ENCODE measurements at regions not wholly inside any gene's neighbourhood (a gene's known extent, or its start where the extent isn't known, plus 50 kb on each side); places are given as distances from the start of the nearest gene placed in this dataset.

DNA sequence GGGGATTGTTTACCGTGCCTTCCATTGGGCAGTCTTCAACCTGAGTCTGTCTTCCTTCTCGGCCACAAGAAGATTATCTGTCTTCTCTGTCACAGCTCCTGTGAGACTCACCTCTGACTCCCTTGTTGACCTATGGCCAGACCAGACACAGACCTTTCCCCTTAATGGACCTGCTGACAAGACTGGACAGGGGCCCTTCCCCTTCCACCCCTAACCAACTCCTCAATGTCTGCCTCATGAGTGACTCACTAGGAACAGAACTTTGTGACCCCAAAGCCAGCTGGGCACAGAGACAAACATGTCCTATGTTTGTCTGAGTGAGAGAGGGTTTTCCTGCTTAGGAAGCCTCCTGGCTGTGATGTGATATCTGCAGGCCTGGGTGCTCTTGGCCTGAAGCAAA, 405.0 kb downstream of the BRD1 start:
- no peak overlapping the region for H3K4me3 ChIP-seq
- H3K27me3 ChIP-seq, result no peaks in the 10 kb centered on the region
- DNase-seq (ENCODE audit: low read depth in 1 of 2, low spot score in 1 of 2), result no peak
- no peaks in the 10 kb centered on the region for H3K36me3 ChIP-seq
- H3K9me3 ChIP-seq (ENCODE audit: low read depth), result no peaks in the 10 kb centered on the region
- no peaks in the 10 kb centered on the region for H3K4me1 ChIP-seq (ENCODE audit: low read depth)
- no peak overlapping the region for H3K27ac ChIP-seq
- TF ChIP-seq, protein P1, sequence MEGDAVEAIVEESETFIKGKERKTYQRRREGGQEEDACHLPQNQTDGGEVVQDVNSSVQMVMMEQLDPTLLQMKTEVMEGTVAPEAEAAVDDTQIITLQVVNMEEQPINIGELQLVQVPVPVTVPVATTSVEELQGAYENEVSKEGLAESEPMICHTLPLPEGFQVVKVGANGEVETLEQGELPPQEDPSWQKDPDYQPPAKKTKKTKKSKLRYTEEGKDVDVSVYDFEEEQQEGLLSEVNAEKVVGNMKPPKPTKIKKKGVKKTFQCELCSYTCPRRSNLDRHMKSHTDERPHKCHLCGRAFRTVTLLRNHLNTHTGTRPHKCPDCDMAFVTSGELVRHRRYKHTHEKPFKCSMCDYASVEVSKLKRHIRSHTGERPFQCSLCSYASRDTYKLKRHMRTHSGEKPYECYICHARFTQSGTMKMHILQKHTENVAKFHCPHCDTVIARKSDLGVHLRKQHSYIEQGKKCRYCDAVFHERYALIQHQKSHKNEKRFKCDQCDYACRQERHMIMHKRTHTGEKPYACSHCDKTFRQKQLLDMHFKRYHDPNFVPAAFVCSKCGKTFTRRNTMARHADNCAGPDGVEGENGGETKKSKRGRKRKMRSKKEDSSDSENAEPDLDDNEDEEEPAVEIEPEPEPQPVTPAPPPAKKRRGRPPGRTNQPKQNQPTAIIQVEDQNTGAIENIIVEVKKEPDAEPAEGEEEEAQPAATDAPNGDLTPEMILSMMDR (IDR thresholded peaks at IDR 0.05; ENCODE audit: low read depth, low read length), result no peak

DNA sequence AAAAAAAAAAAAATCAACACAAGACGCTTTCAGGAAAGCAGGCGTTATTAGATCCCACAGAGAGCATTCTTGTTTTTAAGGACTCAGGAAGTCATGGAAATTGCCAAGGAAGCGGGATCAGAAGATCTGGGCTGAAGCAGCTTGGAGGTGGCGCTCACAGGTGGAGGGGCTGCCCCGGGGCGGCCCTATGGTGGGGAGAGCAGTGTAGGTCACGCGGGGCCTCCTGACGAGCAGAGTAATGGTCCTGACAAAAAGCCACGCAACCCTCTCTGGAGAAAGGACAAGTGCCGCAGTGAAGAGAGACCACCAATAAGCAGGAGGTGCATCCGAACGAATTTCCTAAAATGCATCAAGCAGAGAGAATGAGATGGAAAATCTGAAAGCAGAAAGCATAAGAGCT, 407.0 kb downstream of the BRD1 start:
- no peak overlapping the region for H3K4me3 ChIP-seq
- TF ChIP-seq, protein P1 (IDR thresholded peaks at IDR 0.05; ENCODE audit: low read depth, low read length), result no peak
- no peaks in the 10 kb centered on the region for H3K36me3 ChIP-seq
- no peak for DNase-seq (ENCODE audit: low read depth in 1 of 2, low spot score in 1 of 2)
- no peaks in the 10 kb centered on the region for H3K9me3 ChIP-seq (ENCODE audit: low read depth)
- H3K27ac ChIP-seq, result no peak overlapping the region
- H3K27me3 ChIP-seq, result no peaks in the 10 kb centered on the region
- H3K4me1 ChIP-seq (ENCODE audit: low read depth), result no peaks in the 10 kb centered on the region

DNA sequence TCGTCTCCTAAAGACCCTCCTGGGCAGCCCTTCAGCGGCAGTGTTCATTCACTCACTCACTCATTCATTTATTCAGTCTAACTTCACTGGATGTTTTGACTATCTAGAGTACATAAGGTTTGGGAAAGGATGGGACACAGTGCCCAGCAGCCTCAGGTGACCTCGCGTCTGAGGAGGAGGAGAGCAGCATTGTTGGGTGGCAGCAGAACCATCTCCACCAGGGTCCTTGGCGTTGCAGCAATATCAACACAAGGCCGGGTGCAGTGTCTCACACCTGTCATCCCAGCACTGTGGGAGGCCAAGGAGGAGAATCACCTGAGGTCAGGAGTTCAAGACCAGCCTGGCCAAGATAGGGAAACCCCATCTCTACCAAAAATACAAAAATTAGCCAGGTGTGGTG, 408.0 kb downstream of the BRD1 start:
- H3K9me3 ChIP-seq (ENCODE audit: low read depth), result no peaks in the 10 kb centered on the region
- H3K27ac ChIP-seq, result no peak overlapping the region
- DNase-seq (ENCODE audit: low read depth in 1 of 2, low spot score in 1 of 2), result no peak
- no peaks in the 10 kb centered on the region for H3K36me3 ChIP-seq
- no peaks in the 10 kb centered on the region for H3K27me3 ChIP-seq
- TF ChIP-seq, protein P1 (IDR thresholded peaks at IDR 0.05; ENCODE audit: low read depth, low read length), result no peak
- H3K4me3 ChIP-seq, result no peak overlapping the region
- no peaks in the 10 kb centered on the region for H3K4me1 ChIP-seq (ENCODE audit: low read depth)

GRCh38 chr22:49418943-49419342, 408.7 kb downstream of the BRD1 start:
- DNase-seq (ENCODE audit: low read depth in 1 of 2, low spot score in 1 of 2), result no peak
- no peaks in the 10 kb centered on the region for H3K9me3 ChIP-seq (ENCODE audit: low read depth)
- H3K4me3 ChIP-seq, result no peak overlapping the region
- TF ChIP-seq, protein P1 (IDR thresholded peaks at IDR 0.05; ENCODE audit: low read depth, low read length), result no peak
- no peaks in the 10 kb centered on the region for H3K4me1 ChIP-seq (ENCODE audit: low read depth)
- no peaks in the 10 kb centered on the region for H3K36me3 ChIP-seq
- H3K27ac ChIP-seq, result no peak overlapping the region
- no peaks in the 10 kb centered on the region for H3K27me3 ChIP-seq

- H3K27me3 ChIP-seq, result no peaks in the 10 kb centered on the region
- no peak overlapping the region for H3K27ac ChIP-seq
- TF ChIP-seq, protein P1 (IDR thresholded peaks at IDR 0.05; ENCODE audit: low read depth, low read length), result no peak
- H3K4me3 ChIP-seq, result no peak overlapping the region
- no peaks in the 10 kb centered on the region for H3K36me3 ChIP-seq
- no peak for DNase-seq (ENCODE audit: low read depth in 1 of 2, low spot score in 1 of 2)
- no peaks in the 10 kb centered on the region for H3K4me1 ChIP-seq (ENCODE audit: low read depth)
- H3K9me3 ChIP-seq (ENCODE audit: low read depth), result no peaks in the 10 kb centered on the region
Observed at GRCh38 chr22:49418341-49418894, 409.3 kb downstream of the BRD1 start.

DNA sequence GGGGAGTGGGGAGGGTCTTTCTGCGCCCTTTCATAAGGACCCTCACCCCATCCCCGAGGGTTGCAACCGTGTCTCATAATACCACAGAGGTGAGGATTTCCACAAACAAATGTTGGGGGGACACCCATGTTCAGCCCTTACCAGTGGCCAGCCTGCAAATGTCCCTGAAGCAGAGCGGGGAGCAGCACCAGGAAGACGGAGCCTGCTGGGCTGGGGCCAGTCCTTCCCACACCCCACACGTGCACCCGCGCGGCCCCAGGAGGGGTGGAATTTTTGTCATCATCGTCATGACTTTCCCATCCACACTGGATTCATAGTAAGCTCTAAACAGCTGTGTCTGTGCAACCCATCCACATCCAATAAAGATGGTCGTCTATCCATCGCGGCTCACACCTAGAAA, 409.8 kb downstream of the BRD1 start:
- H3K36me3 ChIP-seq, result no peaks in the 10 kb centered on the region
- H3K4me3 ChIP-seq, result no peak overlapping the region
- H3K4me1 ChIP-seq (ENCODE audit: low read depth), result no peaks in the 10 kb centered on the region
- TF ChIP-seq, protein P1 (IDR thresholded peaks at IDR 0.05; ENCODE audit: low read depth, low read length), result no peak
- no peaks in the 10 kb centered on the region for H3K9me3 ChIP-seq (ENCODE audit: low read depth)
- no peaks in the 10 kb centered on the region for H3K27me3 ChIP-seq
- no peak overlapping the region for H3K27ac ChIP-seq
- no peak for DNase-seq (ENCODE audit: low read depth in 1 of 2, low spot score in 1 of 2)
